Neural cell (in vitro differentiated cells): ENCODE measurements at regions not wholly inside any gene's neighbourhood (a gene's known extent, or its start where the extent isn't known, plus 50 kb on each side); places are given as distances from the start of the nearest gene placed in this dataset.

ENCODE experiments used
- H2AFZ ChIP-seq: fragments of 200-600, 300-800 bp; sonication (generic), shearing (Covaris generic); 2 replicates; pipeline ENCODE4 v1.6.0; 2014; ENCODE audit warnings: low read depth, mild to moderate bottlenecking, antibody characterized with exemption, low read length, moderate library complexity
- H3F3A ChIP-seq: fragments of 200-600 bp; shearing (Covaris generic); 2 replicates; pipeline ENCODE4 v1.6.1; 2016; ENCODE audit warnings: mild to moderate bottlenecking, moderate library complexity, mixed read lengths, antibody characterized with exemption, low read length; ENCODE audit not compliant: insufficient read depth, poor library complexity, severe bottlenecking
- H3K27ac ChIP-seq: fragments of 200-600, 300-800 bp; sonication (generic), shearing (Covaris generic); 2 replicates; pipeline ENCODE4 v1.5.1; 2014; ENCODE audit warnings: mild to moderate bottlenecking, low read length, moderate library complexity
- H3K27me3 ChIP-seq: fragments of 300-800, 200-600 bp; sonication (generic), shearing (Covaris generic); 2 replicates; pipeline ENCODE4 v1.6.0; 2014; ENCODE audit warnings: mild to moderate bottlenecking, low read depth, low read length, moderate library complexity; ENCODE audit not compliant: insufficient read depth
- H3K36me3 ChIP-seq: fragments of 300-800, 200-600 bp; sonication (generic), shearing (Covaris generic); 2 replicates; pipeline ENCODE4 v1.5.1; 2014; ENCODE audit warnings: mild to moderate bottlenecking, antibody characterized with exemption, low read length, moderate library complexity; ENCODE audit not compliant: insufficient read depth
- H3K4me2 ChIP-seq: fragments of 300-800, 200-600 bp; sonication (generic), shearing (Covaris generic); 2 replicates; pipeline ENCODE4 v1.6.0; 2014; ENCODE audit warnings: mild to moderate bottlenecking, low read length
- H3K4me3 ChIP-seq: fragments of 300-800, 200-600 bp; sonication (generic), shearing (Covaris generic); 2 replicates; pipeline ENCODE4 v1.5.1; 2014; ENCODE audit warnings: mild to moderate bottlenecking, low read length, moderate library complexity
- H3K79me2 ChIP-seq: fragments of 200-600 bp; shearing (Covaris generic); replicated peaks from 2 replicates; pipeline ENCODE4 v1.6.0; 2014; ENCODE audit warnings: mild to moderate bottlenecking, low read length, moderate library complexity; ENCODE audit not compliant: insufficient read depth
- H3K9ac ChIP-seq: fragments of 300-800, 200-600 bp; sonication (generic), shearing (Covaris generic); 2 replicates; pipeline ENCODE4 v1.6.1; 2016; ENCODE audit warnings: mild to moderate bottlenecking, low read length, mixed read lengths
- H3K9me2 ChIP-seq: fragments of 200-600 bp; shearing (Covaris generic); 2 replicates; pipeline ENCODE4 v1.6.1; 2016; ENCODE audit warnings: mild to moderate bottlenecking, low read length, mixed read lengths; ENCODE audit not compliant: insufficient read depth
- H3K9me3 ChIP-seq: fragments of 200-600, 300-800 bp; sonication (generic), shearing (Covaris generic); 2 replicates; pipeline ENCODE4 v1.6.1; 2016; ENCODE audit warnings: mild to moderate bottlenecking, mixed run types, low read length, moderate library complexity, mixed read lengths
- H4K20me1 ChIP-seq: fragments of 200-600 bp; shearing (Covaris generic); 2 replicates; pipeline ENCODE4 v1.6.1; 2016; ENCODE audit warnings: mild to moderate bottlenecking, mixed run types; ENCODE audit not compliant: insufficient read depth
- CTCF ChIP-seq: fragments of 450-650 bp; IDR thresholded peaks from 2 replicates; pipeline ENCODE4 v1.5.1; 2014; ENCODE audit warnings: antibody characterized with exemption, mild to moderate bottlenecking, moderate library complexity; ENCODE audit not compliant: poor library complexity, severe bottlenecking
- EP300 ChIP-seq: fragments of 450-650 bp; conservative IDR thresholded peaks from 2 replicates; pipeline ENCODE4 v1.6.1; 2014; ENCODE audit warnings: antibody characterized with exemption, mild to moderate bottlenecking, moderate library complexity; ENCODE audit not compliant: poor library complexity, severe bottlenecking
- EZH2 ChIP-seq: fragments of 200-600, 300-800 bp; shearing (Covaris generic), sonication (generic); IDR thresholded peaks from 2 replicates; pipeline ENCODE4 v1.6.1; 2014; ENCODE audit warnings: antibody characterized with exemption, low read length, borderline replicate concordance, mild to moderate bottlenecking; ENCODE audit not compliant: insufficient read depth, poor library complexity, severe bottlenecking
- MXI1 ChIP-seq: fragments of 450-650 bp; conservative IDR thresholded peaks from 2 replicates; pipeline ENCODE4 v1.6.1; 2014; ENCODE audit warnings: antibody characterized with exemption, mild to moderate bottlenecking; ENCODE audit not compliant: poor library complexity, severe bottlenecking
- POLR2AphosphoS5 ChIP-seq: IDR thresholded peaks from 2 replicates; pipeline ENCODE4 v1.6.1; 2012
- RAD21 ChIP-seq: fragments of 450-650 bp; conservative IDR thresholded peaks from 2 replicates; pipeline ENCODE4 v1.6.1; 2014; ENCODE audit warnings: antibody characterized with exemption, mild to moderate bottlenecking, moderate library complexity
- REST ChIP-seq: IDR thresholded peaks from 2 replicates; pipeline ENCODE4 v1.6.1; 2012; ENCODE audit warnings: borderline replicate concordance
- SMC3 ChIP-seq: fragments of 450-650 bp; conservative IDR thresholded peaks from 2 replicates; pipeline ENCODE4 v1.6.1; 2014; ENCODE audit warnings: antibody characterized with exemption, mild to moderate bottlenecking, moderate library complexity; ENCODE audit not compliant: poor library complexity
- TAF1 ChIP-seq: IDR thresholded peaks from 2 replicates; pipeline ENCODE4 v1.6.1; 2012; ENCODE audit warnings: low read depth

GRCh38 chr5:40017135-40017534 is 592.4 kb upstream of the DAB2 start:
- no peak for TF ChIP-seq RAD21
- no peak for TF ChIP-seq TAF1
- TF ChIP-seq REST: no peak
- no peak for TF ChIP-seq MXI1
- TF ChIP-seq EP300: no peak
- TF ChIP-seq EZH2: no peak
- no peak for TF ChIP-seq SMC3
- no peak for TF ChIP-seq POLR2AphosphoS5
- no peak for TF ChIP-seq CTCF
- no peak overlapping the region for H2AFZ ChIP-seq
- no peak overlapping the region for H3K4me3 ChIP-seq
- H3K36me3 ChIP-seq: no peaks in the 10 kb centered on the region
- no peaks in the 10 kb centered on the region for H3K9me2 ChIP-seq
- H4K20me1 ChIP-seq: no peaks in the 10 kb centered on the region
- H3K27me3 ChIP-seq: no peaks in the 10 kb centered on the region
- no peak overlapping the region for H3K27ac ChIP-seq
- H3F3A ChIP-seq: no peaks in the 10 kb centered on the region
- no peaks in the 10 kb centered on the region for H3K9me3 ChIP-seq
- H3K4me2 ChIP-seq: no peak overlapping the region
- no peak overlapping the region for H3K9ac ChIP-seq
- H3K79me2 ChIP-seq: no peaks in the 10 kb centered on the region

GRCh38 chr5:40010436-40010835 is 585.7 kb upstream of the DAB2 start:
- H3K36me3 ChIP-seq: no peaks in the 10 kb centered on the region
- TF ChIP-seq TAF1: no peak
- no peak for TF ChIP-seq SMC3
- TF ChIP-seq MXI1: no peak
- TF ChIP-seq POLR2AphosphoS5: no peak
- TF ChIP-seq EP300: no peak
- no peak for TF ChIP-seq EZH2
- TF ChIP-seq RAD21: no peak
- TF ChIP-seq CTCF: no peak
- TF ChIP-seq REST: no peak
- H3K27me3 ChIP-seq: no peaks in the 10 kb centered on the region
- H3F3A ChIP-seq: no peaks in the 10 kb centered on the region
- no peaks in the 10 kb centered on the region for H3K9me2 ChIP-seq
- H3K9me3 ChIP-seq: no peaks in the 10 kb centered on the region
- H4K20me1 ChIP-seq: no peaks in the 10 kb centered on the region
- H3K4me3 ChIP-seq: no peak overlapping the region
- no peak overlapping the region for H3K27ac ChIP-seq
- no peak overlapping the region for H2AFZ ChIP-seq
- no peaks in the 10 kb centered on the region for H3K79me2 ChIP-seq
- H3K4me2 ChIP-seq: no peak overlapping the region
- no peak overlapping the region for H3K9ac ChIP-seq
